Activated naive CD8-positive, alpha-beta T cell treated with anti-CD3 and anti-CD28 coated beads, Interleukin-2, amount 10 ng/mL, durations not matched to agents 7 days and 5 days (primary cell): ENCODE measurements at regions not wholly inside any gene's neighbourhood (a gene's known extent, or its start where the extent isn't known, plus 50 kb on each side); places are given as distances from the start of the nearest gene placed in this dataset.

ENCODE experiments used
- ATAC-seq: fragments of 150-1000 bp; cut with Tn5 transposase; one replicate; pipeline ENCODE4 v1.10.0; 2021; ENCODE audit warnings: low read depth, moderate library complexity
- POLR2A ChIA-PET: fragments of 350-600 bp; sonication (Branson Sonifier 250); formaldehyde crosslinking; loops from one replicate; lab custom pipeline; 2021; ENCODE audit warnings: antibody characterized with exemption; lab: Charles Lee
- DNase-seq: peaks from one replicate; pipeline ENCODE4 v3.0.0; 2021
- H3K27ac Mint-ChIP-seq: one replicate; pipeline ENCODE4 v1.8.0; 2022; ENCODE audit warnings: mild to moderate bottlenecking, mixed read lengths
- H3K27me3 Mint-ChIP-seq: one replicate; pipeline ENCODE4 v1.8.0; 2022; ENCODE audit warnings: mild to moderate bottlenecking, moderate library complexity, mixed read lengths
- H3K36me3 Mint-ChIP-seq: one replicate; pipeline ENCODE4 v1.8.0; 2021; ENCODE audit warnings: mild to moderate bottlenecking, mixed read lengths
- H3K4me1 Mint-ChIP-seq: one replicate; pipeline ENCODE4 v1.8.0; 2021; ENCODE audit warnings: mixed read lengths
- H3K4me3 Mint-ChIP-seq: one replicate; pipeline ENCODE4 v1.8.0; 2022; ENCODE audit warnings: mild to moderate bottlenecking, moderate library complexity, mixed read lengths
- H3K9me3 Mint-ChIP-seq: one replicate; pipeline ENCODE4 v1.8.0; 2021; ENCODE audit warnings: mixed read lengths

GRCh38 chr22:19574247-19574646, 50.0 kb upstream of the CLDN5 start:
- DNase-seq (no peak), ATAC-seq (no peak)
- no peaks in the 10 kb centered on the region for H3K36me3 Mint-ChIP-seq
- no peak overlapping the region for H3K27ac Mint-ChIP-seq
- POLR2A ChIA-PET: no interaction called here
- H3K4me1 Mint-ChIP-seq: peaks cover 24% of the 10 kb centered on the region
- H3K27me3 Mint-ChIP-seq: peaks cover 3% of the 10 kb centered on the region
- H3K9me3 Mint-ChIP-seq: no peaks in the 10 kb centered on the region
- no peak overlapping the region for H3K4me3 Mint-ChIP-seq

DNA sequence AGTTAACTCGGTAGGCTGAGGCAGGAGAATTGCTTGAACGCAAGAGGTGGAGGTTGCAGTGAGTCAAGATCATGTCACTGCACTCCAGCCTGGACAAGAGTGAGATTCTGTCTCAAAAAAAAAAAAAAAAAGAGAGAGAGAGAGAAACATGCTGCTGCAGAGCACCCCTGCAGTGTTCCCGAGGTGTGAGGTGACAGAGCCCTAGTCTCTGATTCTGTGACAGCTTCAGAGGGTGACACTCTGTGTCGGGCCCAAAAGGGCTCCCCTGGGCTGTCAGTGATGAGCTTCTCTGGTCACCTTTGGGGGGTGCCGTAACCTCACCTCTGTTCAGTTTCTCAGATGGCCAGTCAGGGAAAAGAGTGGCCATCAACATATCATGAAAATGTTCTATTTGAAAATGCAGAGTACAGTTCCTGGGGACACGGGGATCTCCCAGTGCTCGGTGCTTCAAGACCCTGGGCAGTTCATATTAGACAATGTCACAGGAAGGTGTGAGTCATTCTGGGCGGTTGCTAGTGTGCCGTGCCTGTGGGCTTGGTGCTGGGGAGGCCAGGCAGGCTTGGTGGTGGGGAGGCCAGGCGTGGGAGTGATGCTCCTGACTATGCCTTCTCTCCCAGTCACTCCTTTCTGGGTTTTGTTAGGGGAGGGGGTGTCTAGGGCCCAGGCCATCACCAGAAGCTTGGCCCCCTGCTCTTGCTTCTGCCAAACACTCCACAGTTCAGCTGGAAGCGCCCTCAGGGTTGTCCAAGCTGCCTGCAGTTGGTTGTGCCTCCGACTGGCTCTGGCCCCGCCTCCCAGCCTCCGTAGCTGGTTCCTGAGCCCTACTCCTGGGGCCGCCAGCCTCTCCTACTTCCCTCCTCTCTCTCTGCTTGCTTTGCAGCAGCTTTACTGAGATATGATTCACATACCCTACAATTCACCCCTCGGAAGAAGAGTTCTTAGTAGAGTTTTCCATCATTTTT, 52.5 kb upstream of the CLDN5 start:
- ATAC-seq (peak; percentile 85), DNase-seq (peak; percentile 60)
- Mint-ChIP-seq H3K4me3 (peak overlapping the region; percentile 26), H3K36me3 (no peaks in the 10 kb centered on the region), H3K27me3 (peaks cover 3% of the 10 kb centered on the region), H3K4me1 (peaks cover 38% of the 10 kb centered on the region), H3K27ac (peak overlapping the region; percentile 89), H3K9me3 (no peaks in the 10 kb centered on the region)
- POLR2A ChIA-PET: interaction anchor here (0.6 to 1.4 kb wide), 3 partner anchors 8 to 97 kb away, joined by 3 to 5 read pairs (median 3); partner anchors contain the start of genes CDC45 and UFD1

- peak overlapping the region; percentile 89 for H3K27ac Mint-ChIP-seq
- H3K36me3 Mint-ChIP-seq: no peaks in the 10 kb centered on the region
- H3K4me1 Mint-ChIP-seq: peaks cover 38% of the 10 kb centered on the region
- no peak for ATAC-seq
- H3K27me3 Mint-ChIP-seq: peaks cover 3% of the 10 kb centered on the region
- DNase-seq: no peak
- H3K9me3 Mint-ChIP-seq: no peaks in the 10 kb centered on the region
- POLR2A ChIA-PET: interaction anchor here (0.6 to 1.4 kb wide), 3 partner anchors 8 to 98 kb away, joined by 3 to 5 read pairs (median 3); partner anchors contain the start of genes CDC45 and UFD1
- H3K4me3 Mint-ChIP-seq: peak overlapping the region; percentile 26
Observed at GRCh38 chr22:19577422-19577966, 53.3 kb upstream of the CLDN5 start.

DNA sequence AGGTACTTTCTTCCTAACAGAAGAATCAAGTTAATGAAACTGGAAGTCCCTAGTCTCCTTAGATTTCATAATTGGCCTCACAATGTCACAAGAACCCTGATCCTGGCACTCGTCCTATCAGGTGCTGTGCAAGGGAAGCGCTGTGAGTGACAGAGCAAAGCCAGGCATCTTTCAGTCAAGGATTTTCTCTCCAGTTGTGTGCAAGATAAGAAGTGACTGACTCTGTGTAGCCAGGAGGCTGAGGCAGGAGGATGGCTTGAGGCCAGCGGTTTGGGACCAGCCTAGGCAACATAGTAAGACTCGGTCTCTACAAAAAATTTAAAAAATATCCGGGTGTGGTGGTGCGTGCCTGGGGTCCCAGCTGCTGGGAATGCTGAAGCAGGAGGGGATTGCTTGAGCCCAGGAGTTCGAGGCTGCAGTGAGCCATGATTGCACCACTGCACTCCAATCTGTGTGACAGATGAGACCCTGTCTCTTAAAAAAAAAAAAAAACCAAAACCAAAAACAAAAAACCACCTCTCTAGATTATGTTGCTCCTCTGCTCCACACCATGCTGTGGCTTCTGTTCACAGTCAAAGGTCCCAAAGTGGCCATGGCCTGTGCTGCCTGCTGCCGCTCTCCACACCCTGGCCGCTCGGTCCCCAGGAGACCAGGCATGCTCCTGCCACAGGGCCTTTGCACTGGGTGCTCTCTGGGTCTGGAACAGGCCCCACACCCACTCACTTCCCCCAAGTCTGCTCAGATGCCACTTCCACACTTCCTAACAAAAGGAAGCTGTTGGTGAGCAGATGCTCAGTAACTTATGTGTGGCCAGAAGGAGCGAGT, 54.2 kb upstream of the CLDN5 start:
- peaks cover 38% of the 10 kb centered on the region for H3K4me1 Mint-ChIP-seq
- peak overlapping the region; percentile 89 for H3K27ac Mint-ChIP-seq
- peaks cover 3% of the 10 kb centered on the region for H3K27me3 Mint-ChIP-seq
- H3K4me3 Mint-ChIP-seq: no peak overlapping the region
- ATAC-seq: no peak
- H3K9me3 Mint-ChIP-seq: no peaks in the 10 kb centered on the region
- POLR2A ChIA-PET: interaction anchor here (1.2 to 2.1 kb wide), 2 partner anchors 19 to 99 kb away, joined by 5 to 13 read pairs; partner anchors contain the start of genes CDC45 and UFD1
- DNase-seq: no peak
- no peaks in the 10 kb centered on the region for H3K36me3 Mint-ChIP-seq

- H3K4me1 Mint-ChIP-seq: peaks cover 38% of the 10 kb centered on the region
- H3K4me3 Mint-ChIP-seq: peak overlapping the region; percentile 44
- H3K27me3 Mint-ChIP-seq: no peaks in the 10 kb centered on the region
- POLR2A ChIA-PET: interaction anchor here (2.1 kb wide), 1 partner anchor 19 kb away, joined by 13 read pairs; no protein-coding TSS in a partner anchor
- DNase-seq (peak; percentile 46), ATAC-seq (no peak)
- H3K36me3 Mint-ChIP-seq: no peaks in the 10 kb centered on the region
- peak overlapping the region; percentile 89 for H3K27ac Mint-ChIP-seq
- no peaks in the 10 kb centered on the region for H3K9me3 Mint-ChIP-seq
Observed at GRCh38 chr22:19579115-19579811, 55.1 kb upstream of the CLDN5 start.

- DNase-seq (peak; percentile 49), ATAC-seq (peak; percentile 49)
- Mint-ChIP-seq H3K36me3 (no peaks in the 10 kb centered on the region), H3K27me3 (no peaks in the 10 kb centered on the region), H3K9me3 (no peaks in the 10 kb centered on the region), H3K4me3 (peak overlapping the region; percentile 44), H3K27ac (peak overlapping the region; percentile 89), H3K4me1 (peaks cover 38% of the 10 kb centered on the region)
- POLR2A ChIA-PET: interaction anchor here (2.1 kb wide), 1 partner anchor 18 kb away, joined by 13 read pairs; no protein-coding TSS in a partner anchor
Observed at GRCh38 chr22:19579880-19580279, 55.7 kb upstream of the CLDN5 start.

GRCh38 chr22:19580291-19580890, 56.2 kb upstream of the CLDN5 start:
- no peak for ATAC-seq
- H3K9me3 Mint-ChIP-seq: no peaks in the 10 kb centered on the region
- H3K4me1 Mint-ChIP-seq: peaks cover 41% of the 10 kb centered on the region
- peak overlapping the region; percentile 89 for H3K27ac Mint-ChIP-seq
- POLR2A ChIA-PET: interaction anchor here (0.7 to 2.1 kb wide), 2 partner anchors 13 to 17 kb away, joined by 6 to 13 read pairs; no protein-coding TSS in a partner anchor
- DNase-seq: no peak
- peak overlapping the region; percentile 44 for H3K4me3 Mint-ChIP-seq
- H3K27me3 Mint-ChIP-seq: no peaks in the 10 kb centered on the region
- H3K36me3 Mint-ChIP-seq: no peaks in the 10 kb centered on the region

GRCh38 chr22:19582033-19582693, 58.0 kb upstream of the CLDN5 start:
- POLR2A ChIA-PET: interaction anchor here (0.7 kb wide), 1 partner anchor 116 kb away, joined by 3 read pairs; no protein-coding TSS in a partner anchor
- Mint-ChIP-seq H3K4me3 (no peak overlapping the region), H3K4me1 (peaks cover 36% of the 10 kb centered on the region), H3K27me3 (no peaks in the 10 kb centered on the region), H3K36me3 (no peaks in the 10 kb centered on the region), H3K27ac (no peak overlapping the region), H3K9me3 (no peaks in the 10 kb centered on the region)
- DNase-seq (no peak), ATAC-seq (no peak)

GRCh38 chr22:19586922-19587684, 62.9 kb upstream of the CLDN5 start:
- peaks cover 2% of the 10 kb centered on the region for H3K4me1 Mint-ChIP-seq
- ATAC-seq (no peak), DNase-seq (no peak)
- POLR2A ChIA-PET: no interaction called here
- H3K4me3 Mint-ChIP-seq: no peak overlapping the region
- no peaks in the 10 kb centered on the region for H3K36me3 Mint-ChIP-seq
- no peak overlapping the region for H3K27ac Mint-ChIP-seq
- H3K9me3 Mint-ChIP-seq: no peaks in the 10 kb centered on the region
- H3K27me3 Mint-ChIP-seq: no peaks in the 10 kb centered on the region

DNA sequence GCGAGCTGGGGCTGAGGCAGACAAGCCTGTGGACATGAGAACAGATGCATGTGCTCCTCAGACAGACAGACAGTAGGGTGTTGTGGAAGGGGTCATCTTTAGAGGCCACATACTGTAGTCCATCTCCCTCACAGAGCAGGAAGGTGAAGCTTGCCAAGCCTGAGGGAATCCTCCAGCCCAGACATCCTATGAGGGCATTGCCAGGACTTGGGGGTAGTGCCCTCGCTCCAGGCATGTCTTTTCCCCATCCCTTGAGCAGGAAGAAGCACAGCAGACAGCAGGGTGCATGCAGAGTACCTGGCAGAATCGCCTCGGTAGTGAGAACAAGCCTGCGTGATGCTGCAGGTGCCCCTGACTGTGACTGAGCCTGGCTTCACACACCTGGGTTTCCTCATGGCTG, 66.5 kb upstream of the CLDN5 start:
- no peaks in the 10 kb centered on the region for H3K9me3 Mint-ChIP-seq
- DNase-seq: no peak
- no peaks in the 10 kb centered on the region for H3K27me3 Mint-ChIP-seq
- H3K36me3 Mint-ChIP-seq: no peaks in the 10 kb centered on the region
- POLR2A ChIA-PET: no interaction called here
- ATAC-seq: no peak
- H3K4me1 Mint-ChIP-seq: peaks cover 1% of the 10 kb centered on the region
- H3K27ac Mint-ChIP-seq: no peak overlapping the region
- H3K4me3 Mint-ChIP-seq: no peak overlapping the region

DNA sequence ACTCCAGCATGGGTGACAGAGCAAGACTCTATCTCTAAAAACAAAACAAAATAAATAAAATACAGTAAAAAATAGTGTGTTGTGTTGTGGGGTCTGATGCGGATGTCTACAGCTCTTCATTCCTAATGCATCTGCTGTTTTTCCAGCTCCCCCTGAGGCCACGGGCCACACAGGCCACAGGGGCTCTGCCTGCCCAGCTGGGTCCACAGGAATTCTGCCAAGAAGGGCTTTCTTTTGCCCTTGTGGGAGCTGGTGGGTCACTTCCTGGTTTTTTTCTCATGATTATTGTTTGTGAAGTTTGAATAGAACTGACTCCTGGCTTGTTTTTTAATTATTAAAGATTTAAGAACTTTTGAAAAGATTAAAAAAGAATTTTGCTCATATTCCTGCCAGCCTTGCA, 67.4 kb upstream of the CLDN5 start:
- Mint-ChIP-seq H3K4me3 (no peak overlapping the region), H3K4me1 (peaks cover 1% of the 10 kb centered on the region), H3K27me3 (no peaks in the 10 kb centered on the region), H3K36me3 (no peaks in the 10 kb centered on the region), H3K27ac (no peak overlapping the region), H3K9me3 (no peaks in the 10 kb centered on the region)
- POLR2A ChIA-PET: no interaction called here
- ATAC-seq: no peak
- DNase-seq: no peak
